ENCODE measurements at regions not wholly inside any gene's neighbourhood (a gene's known extent, or its start where the extent isn't known, plus 50 kb on each side); places are given as distances from the start of the nearest gene placed in this dataset.
A peak's percentile ranks its signal among the peaks of the same experiment; 100 is the strongest.
"Not testable (repeated sequence)": the region's sequence is repeated elsewhere in the genome, so short reads cannot be mapped to it uniquely, and the experiment has no call there.

- Mint-ChIP-seq H3K4me1 (ENCODE audit: low read depth, unreplicated experiment) (no peaks in the 10 kb centered on the region), H3K27ac (ENCODE audit: unreplicated experiment) (no peak overlapping the region), H3K4me3 (ENCODE audit: low read depth, unreplicated experiment) (no peak overlapping the region), H3K36me3 (ENCODE audit: insufficient read depth, unreplicated experiment) (no peaks in the 10 kb centered on the region), H3K27me3 (ENCODE audit: unreplicated experiment) (no peaks in the 10 kb centered on the region), H3K9me3 (ENCODE audit: low read depth, unreplicated experiment) (no peaks in the 10 kb centered on the region)
- BruUV-seq (replicated peaks): no TSS peak
- TF ChIP-seq, protein P1, sequence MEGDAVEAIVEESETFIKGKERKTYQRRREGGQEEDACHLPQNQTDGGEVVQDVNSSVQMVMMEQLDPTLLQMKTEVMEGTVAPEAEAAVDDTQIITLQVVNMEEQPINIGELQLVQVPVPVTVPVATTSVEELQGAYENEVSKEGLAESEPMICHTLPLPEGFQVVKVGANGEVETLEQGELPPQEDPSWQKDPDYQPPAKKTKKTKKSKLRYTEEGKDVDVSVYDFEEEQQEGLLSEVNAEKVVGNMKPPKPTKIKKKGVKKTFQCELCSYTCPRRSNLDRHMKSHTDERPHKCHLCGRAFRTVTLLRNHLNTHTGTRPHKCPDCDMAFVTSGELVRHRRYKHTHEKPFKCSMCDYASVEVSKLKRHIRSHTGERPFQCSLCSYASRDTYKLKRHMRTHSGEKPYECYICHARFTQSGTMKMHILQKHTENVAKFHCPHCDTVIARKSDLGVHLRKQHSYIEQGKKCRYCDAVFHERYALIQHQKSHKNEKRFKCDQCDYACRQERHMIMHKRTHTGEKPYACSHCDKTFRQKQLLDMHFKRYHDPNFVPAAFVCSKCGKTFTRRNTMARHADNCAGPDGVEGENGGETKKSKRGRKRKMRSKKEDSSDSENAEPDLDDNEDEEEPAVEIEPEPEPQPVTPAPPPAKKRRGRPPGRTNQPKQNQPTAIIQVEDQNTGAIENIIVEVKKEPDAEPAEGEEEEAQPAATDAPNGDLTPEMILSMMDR (IDR thresholded peaks at IDR 0.05; ENCODE audit: unreplicated experiment): no peak
- no peak for DNase-seq
- intact Hi-C loops (cut with micrococcal nuclease; ENCODE audit: unreplicated experiment): no loop called here
- CTCF ChIA-PET: no interaction called here
Observed at GRCh38 chr12:34119366-34119765, 97.1 kb downstream of the ALG10 start.

- no peaks in the 10 kb centered on the region for H3K9me3 Mint-ChIP-seq (ENCODE audit: low read depth, unreplicated experiment)
- intact Hi-C loops (cut with micrococcal nuclease; ENCODE audit: unreplicated experiment): loop anchor here (5.0 kb wide), 2 partner anchors 51 to 79 kb away; no protein-coding TSS in a partner anchor
- CTCF ChIA-PET: no interaction called here
- DNase-seq: no peak
- no peaks in the 10 kb centered on the region for H3K27me3 Mint-ChIP-seq (ENCODE audit: unreplicated experiment)
- H3K36me3 Mint-ChIP-seq (ENCODE audit: insufficient read depth, unreplicated experiment): no peaks in the 10 kb centered on the region
- no peak overlapping the region for H3K27ac Mint-ChIP-seq (ENCODE audit: unreplicated experiment)
- no peak overlapping the region for H3K4me3 Mint-ChIP-seq (ENCODE audit: low read depth, unreplicated experiment)
- TF ChIP-seq, protein P1 (IDR thresholded peaks at IDR 0.05; ENCODE audit: unreplicated experiment): no peak
- BruUV-seq (replicated peaks): no TSS peak
- peaks cover 3% of the 10 kb centered on the region for H3K4me1 Mint-ChIP-seq (ENCODE audit: low read depth, unreplicated experiment)
Observed at GRCh38 chr12:34121360-34121759, 99.1 kb downstream of the ALG10 start.

- CTCF ChIA-PET; H3K36me3 Mint-ChIP-seq (ENCODE audit: insufficient read depth, unreplicated experiment); H3K27ac Mint-ChIP-seq (ENCODE audit: unreplicated experiment); H3K27me3 Mint-ChIP-seq (ENCODE audit: unreplicated experiment); H3K4me3 Mint-ChIP-seq (ENCODE audit: low read depth, unreplicated experiment); H3K9me3 Mint-ChIP-seq (ENCODE audit: low read depth, unreplicated experiment); H3K4me1 Mint-ChIP-seq (ENCODE audit: low read depth, unreplicated experiment); BruUV-seq (replicated peaks): not testable (repeated sequence)
- intact Hi-C loops (cut with micrococcal nuclease; ENCODE audit: unreplicated experiment): loop anchor here (1.0 to 5.0 kb wide), 3 partner anchors 49 to 502 kb away; no protein-coding TSS in a partner anchor
- DNase-seq: peak; percentile 61
- TF ChIP-seq, protein P1 (IDR thresholded peaks at IDR 0.05; ENCODE audit: unreplicated experiment): peak; percentile 83
Observed at GRCh38 chr12:34123092-34123491, 100.8 kb downstream of the ALG10 start.

DNA sequence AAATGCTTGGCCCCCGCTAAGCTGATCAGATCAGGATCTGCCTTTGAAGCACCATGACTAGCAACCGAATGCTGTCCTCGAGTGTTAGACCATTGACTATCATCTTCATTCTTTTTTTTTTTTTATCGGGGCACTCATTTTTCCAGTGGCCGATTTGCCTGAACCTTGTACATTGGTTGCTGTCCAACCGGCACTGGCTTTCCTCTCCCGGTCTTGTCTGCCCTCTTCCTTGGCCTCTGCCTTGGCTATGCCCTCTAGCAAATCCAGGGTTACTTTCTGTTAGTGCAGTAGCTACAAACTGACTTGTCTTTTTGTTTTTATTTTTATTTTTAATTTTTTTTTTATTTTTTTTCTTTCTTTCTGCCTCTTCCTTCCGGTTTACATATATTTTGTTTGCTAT lies 102.3 kb downstream of the ALG10 start:
- CTCF ChIA-PET: no interaction called here
- Mint-ChIP-seq H3K4me1 (ENCODE audit: low read depth, unreplicated experiment) (peaks cover 9% of the 10 kb centered on the region), H3K27me3 (ENCODE audit: unreplicated experiment) (no peaks in the 10 kb centered on the region), H3K27ac (ENCODE audit: unreplicated experiment) (no peak overlapping the region), H3K4me3 (ENCODE audit: low read depth, unreplicated experiment) (no peak overlapping the region), H3K9me3 (ENCODE audit: low read depth, unreplicated experiment) (no peaks in the 10 kb centered on the region), H3K36me3 (ENCODE audit: insufficient read depth, unreplicated experiment) (no peaks in the 10 kb centered on the region)
- intact Hi-C loops (cut with micrococcal nuclease; ENCODE audit: unreplicated experiment): loop anchor here (5.0 kb wide), 2 partner anchors 48 to 82 kb away; no protein-coding TSS in a partner anchor
- no TSS peak for BruUV-seq (replicated peaks)
- DNase-seq: no peak
- TF ChIP-seq, protein P1 (IDR thresholded peaks at IDR 0.05; ENCODE audit: unreplicated experiment): no peak

Measured in Calu3 (cell line).